SK-N-SH (cell line): ENCODE measurements at regions not wholly inside any gene's neighbourhood (a gene's known extent, or its start where the extent isn't known, plus 50 kb on each side); places are given as distances from the start of the nearest gene placed in this dataset.

Experiments
- CTCF ChIP-seq: fragments of 200-600 bp; sonication (generic); IDR thresholded peaks from 2 replicates; pipeline ENCODE4 v1.6.1; 2017; ENCODE audit warnings: antibody characterized with exemption, mild to moderate bottlenecking, moderate library complexity
- ELF1 ChIP-seq: IDR thresholded peaks from 2 replicates; pipeline ENCODE4 v1.4.0; 2012
- EP300 ChIP-seq, 2 experiments: IDR thresholded peaks; 2 replicates each; pipeline versions ENCODE4 v1.4.0 to v1.6.1; 2012; ENCODE audit warnings: borderline replicate concordance in 1 of 2, low read depth in 1 of 2, low read length in 1 of 2
- EZH2phosphoT487 ChIP-seq: fragments of 200-600 bp; sonication (generic); IDR thresholded peaks from 2 replicates; pipeline ENCODE4 v1.6.1; 2017; ENCODE audit warnings: low read depth, mixed run types, mild to moderate bottlenecking, antibody characterized with exemption, moderate library complexity, borderline replicate concordance
- FOXM1 ChIP-seq: IDR thresholded peaks from 2 replicates; pipeline ENCODE4 v1.4.0; 2012; ENCODE audit warnings: low read depth, mild to moderate bottlenecking
- MAX ChIP-seq: IDR thresholded peaks from 2 replicates; pipeline ENCODE4 v1.4.0; 2012; ENCODE audit warnings: low read depth
- MXI1 ChIP-seq: IDR thresholded peaks from 2 replicates; pipeline ENCODE4 v1.6.1; 2012; ENCODE audit warnings: mild to moderate bottlenecking, low read depth, low read length, improper control_type of control experiment
- POLR2AphosphoS5 ChIP-seq: IDR thresholded peaks from 2 replicates; pipeline ENCODE4 v1.6.1; 2012; ENCODE audit warnings: low read depth, low read length
- TEAD4 ChIP-seq: IDR thresholded peaks from 2 replicates; pipeline ENCODE4 v1.4.0; 2012; ENCODE audit warnings: mild to moderate bottlenecking, borderline replicate concordance; ENCODE audit not compliant: insufficient read depth
- USF1 ChIP-seq: IDR thresholded peaks from 2 replicates; pipeline ENCODE4 v1.4.0; 2012; ENCODE audit warnings: low read depth, borderline replicate concordance
- YY1 ChIP-seq: IDR thresholded peaks from 2 replicates; pipeline ENCODE4 v1.4.0; 2012; ENCODE audit warnings: low read depth, mild to moderate bottlenecking

- no peak for TF ChIP-seq EP300 (IDR thresholded peaks at IDR 0.05; ENCODE audit: borderline replicate concordance in 1 of 2, low read depth in 1 of 2, low read length in 1 of 2)
- TF ChIP-seq MXI1: no peak
- no peak for TF ChIP-seq FOXM1
- no peak for TF ChIP-seq MAX
- TF ChIP-seq USF1: no peak
- TF ChIP-seq EZH2phosphoT487: no peak
- no peak for TF ChIP-seq ELF1
- no peak for TF ChIP-seq YY1
- no peak for TF ChIP-seq TEAD4
- TF ChIP-seq CTCF: no peak
- no peak for TF ChIP-seq POLR2AphosphoS5
Observed at GRCh38 chr22:48941903-48942575, 885.6 kb downstream of the BRD1 start.
